Activated CD4-positive, alpha-beta T cell treated with anti-CD3 and anti-CD28 coated beads, Interleukin-2, Interleukin-6, amounts not matched to agents 100 ng/mL and 50 ng/mL, durations not matched to agents 16 hours and 8 hours (primary cell): ENCODE measurements at regions not wholly inside any gene's neighbourhood (a gene's known extent, or its start where the extent isn't known, plus 50 kb on each side); places are given as distances from the start of the nearest gene placed in this dataset.

Experiments used
- DNase-seq: peaks from one replicate; pipeline ENCODE4 v3.0.0-alpha.2; 2020

DNA sequence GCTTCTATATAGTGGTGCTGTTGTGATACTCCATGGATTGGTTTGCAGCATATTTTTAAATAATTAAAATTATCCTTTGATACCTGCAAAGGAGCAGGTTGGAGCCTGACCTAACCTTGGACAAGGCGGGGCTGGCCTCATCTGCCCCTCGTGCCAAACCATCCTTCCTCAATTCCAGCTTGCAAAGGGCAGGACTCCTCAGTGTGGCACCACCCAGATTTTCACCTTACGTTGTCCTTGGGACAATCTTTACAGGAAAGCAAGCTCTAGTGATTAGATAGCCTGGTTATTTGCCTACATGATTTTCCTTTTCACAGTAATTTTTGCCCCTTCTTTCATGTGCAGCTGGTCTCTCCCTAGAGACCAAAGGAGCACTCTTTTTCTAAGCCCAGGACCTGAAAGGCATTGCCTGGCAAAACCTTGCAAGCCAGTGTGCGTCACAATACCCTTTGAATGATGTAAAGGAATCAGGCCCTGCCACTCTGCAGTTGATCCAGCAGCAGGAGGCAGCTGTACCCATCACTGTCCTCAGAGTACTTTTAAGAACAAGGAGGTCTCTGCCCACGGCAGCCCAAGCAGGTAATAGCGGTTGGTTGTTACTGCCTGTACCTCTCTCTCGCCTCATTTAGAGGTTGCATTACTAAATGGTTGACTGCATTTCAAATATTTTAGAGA lies 99.4 kb downstream of the ADSS2 start:
- no peak for DNase-seq

DNA sequence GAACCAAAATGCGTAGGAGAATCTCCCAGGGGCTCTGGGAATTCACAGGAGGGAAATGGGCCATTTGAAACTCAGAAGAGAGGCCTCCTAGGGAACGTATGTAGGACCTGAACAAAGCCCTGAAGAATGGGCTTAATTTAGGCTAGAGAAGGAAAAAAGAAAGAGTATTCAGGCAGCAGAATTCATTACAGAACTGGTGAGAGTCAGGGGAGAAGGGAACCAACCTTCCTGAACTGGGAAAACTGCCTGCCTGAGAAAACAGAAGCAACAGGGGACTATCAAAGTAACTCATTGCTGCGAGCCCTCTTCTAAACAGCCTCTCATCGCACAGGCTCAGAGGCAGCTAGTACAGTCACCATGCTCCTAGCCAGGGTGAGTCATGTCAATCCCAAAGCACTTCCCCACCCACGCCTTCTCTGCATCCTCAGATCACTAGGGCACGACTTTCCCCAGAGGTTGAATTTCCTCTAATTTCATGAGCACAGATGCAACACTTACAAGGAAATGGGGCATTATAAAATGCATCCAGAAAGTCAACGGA lies 98.1 kb downstream of the ADSS2 start:
- peak; percentile 85 for DNase-seq

DNA sequence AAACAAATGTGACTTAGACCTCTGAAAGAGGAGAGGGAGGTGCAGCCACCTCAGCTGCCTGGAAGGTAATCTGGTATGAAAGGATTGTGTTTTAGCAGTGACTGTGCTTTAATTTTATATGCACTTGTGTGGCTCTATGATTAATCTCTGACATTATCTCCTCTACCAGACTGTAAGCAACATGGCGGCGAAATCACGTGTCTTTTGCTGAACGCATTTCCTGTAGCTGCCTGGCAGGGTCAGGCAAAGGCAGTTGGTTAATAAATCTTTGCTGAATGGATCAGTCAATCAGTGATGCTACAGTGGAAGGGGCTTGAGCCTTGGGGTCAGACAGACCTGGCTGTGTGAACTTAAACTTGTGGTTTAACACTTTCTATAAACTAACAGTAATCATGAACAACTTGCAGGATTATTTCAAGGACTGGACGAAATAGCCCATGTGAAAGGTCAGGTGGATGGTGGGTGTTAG lies 96.9 kb downstream of the ADSS2 start:
- no peak for DNase-seq

DNA sequence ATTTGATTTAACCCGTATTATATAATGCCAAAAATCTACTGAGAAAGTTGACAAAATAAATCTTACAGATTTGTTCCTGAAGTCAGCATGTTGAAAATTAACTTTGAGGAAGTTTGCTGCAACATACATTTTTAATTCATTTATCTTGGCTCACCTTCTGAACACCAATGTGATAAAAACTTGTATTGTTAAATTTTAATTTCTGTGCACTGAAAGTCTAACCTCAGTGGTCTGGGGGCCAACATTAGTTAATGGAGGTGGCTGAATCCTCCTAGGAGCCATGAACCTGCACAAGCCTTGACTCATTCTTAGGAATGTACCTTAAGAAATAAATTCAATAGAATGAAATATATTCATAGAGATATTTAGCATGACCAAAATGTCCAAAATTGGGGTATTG lies 95.3 kb downstream of the ADSS2 start:
- DNase-seq: no peak
